Adrenal gland (tissue), 5 donors: ENCODE measurements at regions not wholly inside any gene's neighbourhood (a gene's known extent, or its start where the extent isn't known, plus 50 kb on each side); places are given as distances from the start of the nearest gene placed in this dataset.

Source experiments
- POLR2A ChIP-seq, 2 donors: fragments of 450-650 bp; IDR thresholded peaks; one replicate each; pipeline ENCODE4 v1.6.1; 2017; ENCODE audit warnings: antibody characterized with exemption in 2 of 2, mild to moderate bottlenecking in 2 of 2, moderate library complexity in 1 of 2
- TF ChIP-seq, protein P1 (sequence below), 6 experiments: fragments of 450-650 bp in 4 of 6; fragments of 200-600 bp in 2 of 6; sonication (generic) in 1 of 6; IDR thresholded peaks; 1 replicate in 5 of 6; 2 replicates in 1 of 6; pipeline versions ENCODE4 v1.5.1 to v1.8.0; 2016 to 2021; ENCODE audit warnings: antibody characterized with exemption in 6 of 6, mild to moderate bottlenecking in 2 of 6, moderate library complexity in 1 of 6
- donor health status: DM: no; HTN: no; CAD: no.

DNA sequence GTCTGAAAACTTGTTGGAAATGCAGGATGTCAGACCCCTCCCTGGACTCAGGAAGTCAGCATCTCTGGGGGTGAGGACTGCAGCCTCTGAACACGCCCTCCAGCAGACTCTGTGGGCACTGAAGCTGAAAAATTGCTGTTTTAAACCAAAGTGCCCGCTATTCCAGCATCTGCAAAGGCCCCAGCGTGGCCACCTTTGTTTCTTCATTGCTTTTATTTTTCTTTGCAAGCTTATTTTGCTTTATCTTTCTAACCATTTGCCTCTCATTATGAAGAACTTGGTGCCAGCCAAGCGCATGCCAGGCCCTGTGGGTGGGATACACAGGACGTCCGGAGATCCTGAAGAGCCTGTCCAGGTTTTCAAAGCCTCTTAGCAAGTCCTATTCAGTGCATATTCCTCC, 203.9 kb upstream of the CST7 start:
- TF ChIP-seq, protein P1, sequence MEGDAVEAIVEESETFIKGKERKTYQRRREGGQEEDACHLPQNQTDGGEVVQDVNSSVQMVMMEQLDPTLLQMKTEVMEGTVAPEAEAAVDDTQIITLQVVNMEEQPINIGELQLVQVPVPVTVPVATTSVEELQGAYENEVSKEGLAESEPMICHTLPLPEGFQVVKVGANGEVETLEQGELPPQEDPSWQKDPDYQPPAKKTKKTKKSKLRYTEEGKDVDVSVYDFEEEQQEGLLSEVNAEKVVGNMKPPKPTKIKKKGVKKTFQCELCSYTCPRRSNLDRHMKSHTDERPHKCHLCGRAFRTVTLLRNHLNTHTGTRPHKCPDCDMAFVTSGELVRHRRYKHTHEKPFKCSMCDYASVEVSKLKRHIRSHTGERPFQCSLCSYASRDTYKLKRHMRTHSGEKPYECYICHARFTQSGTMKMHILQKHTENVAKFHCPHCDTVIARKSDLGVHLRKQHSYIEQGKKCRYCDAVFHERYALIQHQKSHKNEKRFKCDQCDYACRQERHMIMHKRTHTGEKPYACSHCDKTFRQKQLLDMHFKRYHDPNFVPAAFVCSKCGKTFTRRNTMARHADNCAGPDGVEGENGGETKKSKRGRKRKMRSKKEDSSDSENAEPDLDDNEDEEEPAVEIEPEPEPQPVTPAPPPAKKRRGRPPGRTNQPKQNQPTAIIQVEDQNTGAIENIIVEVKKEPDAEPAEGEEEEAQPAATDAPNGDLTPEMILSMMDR (IDR thresholded peaks at IDR 0.05), result no peak
- no peak for TF ChIP-seq POLR2A (IDR thresholded peaks at IDR 0.05)
